ENCODE measurements at regions not wholly inside any gene's neighbourhood (a gene's known extent, or its start where the extent isn't known, plus 50 kb on each side); places are given as distances from the start of the nearest gene placed in this dataset.
"Not testable (repeated sequence)": the region's sequence is repeated elsewhere in the genome, so short reads cannot be mapped to it uniquely, and the experiment has no call there.

- not testable (repeated sequence) for H4K20me1 ChIP-seq (ENCODE audit: insufficient read depth); H3K4me2 ChIP-seq; H3K9ac ChIP-seq; H3K4me3 ChIP-seq (IDR thresholded peaks at IDR 0.05; ENCODE audit: insufficient read depth, low read depth, low read length); H2AFZ ChIP-seq (ENCODE audit: low read depth); H3K27me3 ChIP-seq (ENCODE audit: insufficient read depth, low read depth); H3K79me2 ChIP-seq (ENCODE audit: insufficient read depth, low read depth); H3K4me1 ChIP-seq (ENCODE audit: low read depth, poor library complexity, severe bottlenecking); H3K27ac ChIP-seq; H3K36me3 ChIP-seq (ENCODE audit: insufficient read depth)
- TF ChIP-seq CTCF (conservative IDR thresholded peaks at IDR 0.05; ENCODE audit: low read depth, low read length), result 0 out of 2 replicates have a peak, but pooled peaks have one; percentile 28
Observed at GRCh38 chr16:35590913-35591312, 2131.5 kb downstream of the TP53TG3F start.

- H3K9ac ChIP-seq, result no peak overlapping the region
- H3K27me3 ChIP-seq (ENCODE audit: insufficient read depth, low read depth), result no peaks in the 10 kb centered on the region
- H3K27ac ChIP-seq, result no peak overlapping the region
- H3K4me3 ChIP-seq (IDR thresholded peaks at IDR 0.05; ENCODE audit: insufficient read depth, low read depth, low read length), result no peak overlapping the region
- no peak for TF ChIP-seq CTCF (conservative IDR thresholded peaks at IDR 0.05; ENCODE audit: low read depth, low read length)
- no peaks in the 10 kb centered on the region for H3K36me3 ChIP-seq (ENCODE audit: insufficient read depth)
- H3K4me2 ChIP-seq, result no peak overlapping the region
- H3K4me1 ChIP-seq (ENCODE audit: low read depth, poor library complexity, severe bottlenecking), result no peaks in the 10 kb centered on the region
- H3K79me2 ChIP-seq (ENCODE audit: insufficient read depth, low read depth), result no peaks in the 10 kb centered on the region
- no peak overlapping the region for H2AFZ ChIP-seq (ENCODE audit: low read depth)
- H4K20me1 ChIP-seq (ENCODE audit: insufficient read depth), result no peaks in the 10 kb centered on the region
Observed at GRCh38 chr16:35596467-35596866, 2137.1 kb downstream of the TP53TG3F start.

GRCh38 chr16:35598696-35599332 lies 2139.4 kb downstream of the TP53TG3F start:
- H3K27ac ChIP-seq, result no peak overlapping the region

GRCh38 chr16:35599429-35600160 lies 2140.2 kb downstream of the TP53TG3F start:
- no peaks in the 10 kb centered on the region for H3K79me2 ChIP-seq (ENCODE audit: insufficient read depth, low read depth)
- no peaks in the 10 kb centered on the region for H4K20me1 ChIP-seq (ENCODE audit: insufficient read depth)
- H2AFZ ChIP-seq (ENCODE audit: low read depth), result no peak overlapping the region
- no peak overlapping the region for H3K4me2 ChIP-seq
- TF ChIP-seq CTCF (conservative IDR thresholded peaks at IDR 0.05; ENCODE audit: low read depth, low read length), result no peak
- no peaks in the 10 kb centered on the region for H3K36me3 ChIP-seq (ENCODE audit: insufficient read depth)
- H3K4me3 ChIP-seq (IDR thresholded peaks at IDR 0.05; ENCODE audit: insufficient read depth, low read depth, low read length), result no peak overlapping the region
- no peaks in the 10 kb centered on the region for H3K4me1 ChIP-seq (ENCODE audit: low read depth, poor library complexity, severe bottlenecking)
- H3K9ac ChIP-seq, result no peak overlapping the region
- H3K27me3 ChIP-seq (ENCODE audit: insufficient read depth, low read depth), result no peaks in the 10 kb centered on the region
- no peak overlapping the region for H3K27ac ChIP-seq

More at GRCh38 chr16:35598696-35599332, 2139.4 kb downstream of the TP53TG3F start:
- TF ChIP-seq CTCF (conservative IDR thresholded peaks at IDR 0.05; ENCODE audit: low read depth, low read length), result no peak
- Histone ChIP-seq H3K4me1 (ENCODE audit: low read depth, poor library complexity, severe bottlenecking) (no peaks in the 10 kb centered on the region), H3K27me3 (ENCODE audit: insufficient read depth, low read depth) (no peaks in the 10 kb centered on the region), H4K20me1 (ENCODE audit: insufficient read depth) (no peaks in the 10 kb centered on the region), H3K79me2 (ENCODE audit: insufficient read depth, low read depth) (no peaks in the 10 kb centered on the region), H2AFZ (ENCODE audit: low read depth) (no peak overlapping the region), H3K4me2 (no peak overlapping the region), H3K4me3 (IDR thresholded peaks at IDR 0.05; ENCODE audit: insufficient read depth, low read depth, low read length) (no peak overlapping the region), H3K36me3 (ENCODE audit: insufficient read depth) (no peaks in the 10 kb centered on the region), H3K9ac (no peak overlapping the region)

- H4K20me1 ChIP-seq (ENCODE audit: insufficient read depth); H3K4me1 ChIP-seq (ENCODE audit: low read depth, poor library complexity, severe bottlenecking); H3K9ac ChIP-seq; H3K27ac ChIP-seq; H3K36me3 ChIP-seq (ENCODE audit: insufficient read depth); H3K79me2 ChIP-seq (ENCODE audit: insufficient read depth, low read depth); H3K4me3 ChIP-seq (IDR thresholded peaks at IDR 0.05; ENCODE audit: insufficient read depth, low read depth, low read length); H2AFZ ChIP-seq (ENCODE audit: low read depth); H3K27me3 ChIP-seq (ENCODE audit: insufficient read depth, low read depth); H3K4me2 ChIP-seq: not testable (repeated sequence)
Observed at GRCh38 chr16:35600161-35600555, 2140.7 kb downstream of the TP53TG3F start.

All from KMS-11 (cell line).